ENCODE measurements at regions not wholly inside any gene's neighbourhood (a gene's known extent, or its start where the extent isn't known, plus 50 kb on each side); places are given as distances from the start of the nearest gene placed in this dataset.
A peak's percentile ranks its signal among the peaks of the same experiment; 100 is the strongest.

GRCh38 chr13:52933547-52934210 lies 85.2 kb upstream of the PCDH8 start:
- H3K23ac ChIP-seq (ENCODE audit: insufficient read length, low read depth, low read length): no peak overlapping the region
- TF ChIP-seq CTCF (conservative IDR thresholded peaks at IDR 0.05): no peak
- H4K8ac ChIP-seq (replicated peaks; ENCODE audit: insufficient read length, low read depth, low read length): no peak overlapping the region
- H3K4me1 Mint-ChIP-seq: peaks cover 30 to 37% of the 10 kb centered on the region in 2 experiments
- no peak overlapping the region for H2BK15ac ChIP-seq (ENCODE audit: low read depth, low read length)
- H3K9me3 ChIP-seq (ENCODE audit: control insufficient read depth, low read depth, low read length): no peaks in the 10 kb centered on the region
- no peak overlapping the region for H3K18ac ChIP-seq (ENCODE audit: insufficient read length, low read depth, low read length)
- no peaks in the 10 kb centered on the region for H3K23me2 ChIP-seq (ENCODE audit: insufficient read length, low read depth, low read length, poor library complexity, severe bottlenecking)
- no peaks in the 10 kb centered on the region for H3K79me1 ChIP-seq (ENCODE audit: insufficient read depth, low read depth, low read length, poor library complexity, severe bottlenecking)
- H3K4me3 Mint-ChIP-seq: no peak overlapping the region
- H3K27me3 Mint-ChIP-seq (ENCODE audit: low read depth): peaks cover 5% of the 10 kb centered on the region
- H3K9me3 Mint-ChIP-seq: no peaks in the 10 kb centered on the region
- H2BK12ac ChIP-seq (ENCODE audit: insufficient read length, low read depth, low read length): no peak overlapping the region
- no peak overlapping the region for H2AFZ ChIP-seq (ENCODE audit: low read length)
- no peak overlapping the region for H2AK5ac ChIP-seq (ENCODE audit: insufficient read length, low read length)
- H2BK120ac ChIP-seq (ENCODE audit: low read depth, low read length, poor library complexity, severe bottlenecking): no peak overlapping the region
- no peak overlapping the region for H2BK20ac ChIP-seq (ENCODE audit: low read depth, low read length, poor library complexity, severe bottlenecking)
- no peak overlapping the region for H3K27ac ChIP-seq (ENCODE audit: insufficient read length, low read depth, low read length)
- H3K4me1 ChIP-seq (ENCODE audit: insufficient read depth, low read length): 0 out of 2 replicates have a peak, but pooled peaks cover 6% of the 10 kb centered on the region
- no peak overlapping the region for H2BK5ac ChIP-seq (ENCODE audit: insufficient read length, low read length)
- no peak overlapping the region for H3T11ph ChIP-seq (ENCODE audit: low read length)
- no peak for DNase-seq
- H4K5ac ChIP-seq (ENCODE audit: insufficient read length, low read depth, low read length): no peak overlapping the region
- H3K27ac Mint-ChIP-seq: peak overlapping the region in 1 of 3 experiments; percentile 8; a peak in 1 of 7 replicates
- no peaks in the 10 kb centered on the region for H4K20me1 ChIP-seq (ENCODE audit: control insufficient read depth, insufficient read depth, insufficient read length)
- H4K91ac ChIP-seq (ENCODE audit: insufficient read length, low read depth, low read length): no peak overlapping the region
- no peaks in the 10 kb centered on the region for H3K36me3 Mint-ChIP-seq (ENCODE audit: insufficient read depth in 1 of 3, low read depth in 3 of 3)
- no peaks in the 10 kb centered on the region for H3K79me2 ChIP-seq (ENCODE audit: insufficient read depth, low read length)
- H3K4ac ChIP-seq (ENCODE audit: low read depth, low read length): no peak overlapping the region
- no CpG with 5 or more reads among the region's 25 CpGs for WGBS (ENCODE audit: extremely low coverage, insufficient read length, low lambda C conversion rate)
- H3K4me2 ChIP-seq (ENCODE audit: insufficient read depth, insufficient read length, low read length): no peak overlapping the region
- no peak overlapping the region for H3K9ac ChIP-seq (ENCODE audit: extremely low read depth, insufficient read length, low read length)
- H3K56ac ChIP-seq (ENCODE audit: insufficient read length, low read depth, low read length): no peak overlapping the region
- H3K14ac ChIP-seq (ENCODE audit: insufficient read depth, low read length): no peak overlapping the region
- no peaks in the 10 kb centered on the region for H3K27me3 ChIP-seq (ENCODE audit: insufficient read depth, low read length)
